ENCODE measurements at regions not wholly inside any gene's neighbourhood (a gene's known extent, or its start where the extent isn't known, plus 50 kb on each side); places are given as distances from the start of the nearest gene placed in this dataset.

DNA sequence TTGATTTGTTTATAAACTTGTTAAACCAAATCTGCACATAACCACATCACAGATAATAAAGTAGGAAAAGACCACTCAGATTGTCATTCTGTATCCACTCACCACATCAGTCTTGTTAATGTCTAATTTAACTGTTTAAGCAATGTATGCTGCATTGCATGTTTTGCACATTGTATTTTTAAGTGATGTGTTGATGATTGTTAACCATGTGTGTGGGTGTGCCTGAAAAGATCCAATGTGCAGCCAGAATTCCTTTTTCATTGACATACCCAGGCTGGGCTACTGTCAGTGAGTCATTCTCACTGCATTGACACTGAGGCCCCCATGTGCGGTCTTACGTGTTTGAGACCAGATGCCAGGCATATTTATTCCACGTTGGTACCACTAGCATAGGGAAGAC lies 167.3 kb downstream of the TRMT11 start:
- DNase-seq = no peak
- H3K27ac ChIP-seq (ENCODE audit: low read depth in 2 of 2, low read length in 2 of 2) = no peak overlapping the region
- no peaks in the 10 kb centered on the region for H3K9me3 ChIP-seq (ENCODE audit: control insufficient read depth in 2 of 3, insufficient read depth in 1 of 3, low read length in 3 of 3)
- TF ChIP-seq, protein P1, sequence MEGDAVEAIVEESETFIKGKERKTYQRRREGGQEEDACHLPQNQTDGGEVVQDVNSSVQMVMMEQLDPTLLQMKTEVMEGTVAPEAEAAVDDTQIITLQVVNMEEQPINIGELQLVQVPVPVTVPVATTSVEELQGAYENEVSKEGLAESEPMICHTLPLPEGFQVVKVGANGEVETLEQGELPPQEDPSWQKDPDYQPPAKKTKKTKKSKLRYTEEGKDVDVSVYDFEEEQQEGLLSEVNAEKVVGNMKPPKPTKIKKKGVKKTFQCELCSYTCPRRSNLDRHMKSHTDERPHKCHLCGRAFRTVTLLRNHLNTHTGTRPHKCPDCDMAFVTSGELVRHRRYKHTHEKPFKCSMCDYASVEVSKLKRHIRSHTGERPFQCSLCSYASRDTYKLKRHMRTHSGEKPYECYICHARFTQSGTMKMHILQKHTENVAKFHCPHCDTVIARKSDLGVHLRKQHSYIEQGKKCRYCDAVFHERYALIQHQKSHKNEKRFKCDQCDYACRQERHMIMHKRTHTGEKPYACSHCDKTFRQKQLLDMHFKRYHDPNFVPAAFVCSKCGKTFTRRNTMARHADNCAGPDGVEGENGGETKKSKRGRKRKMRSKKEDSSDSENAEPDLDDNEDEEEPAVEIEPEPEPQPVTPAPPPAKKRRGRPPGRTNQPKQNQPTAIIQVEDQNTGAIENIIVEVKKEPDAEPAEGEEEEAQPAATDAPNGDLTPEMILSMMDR (IDR thresholded peaks at IDR 0.05; ENCODE audit: borderline replicate concordance, extremely low read depth, insufficient read depth) = no peak
- no peak for FAIRE-seq
- intact Hi-C loops (cut with DNase I) = no loop called here
- no peaks in the 10 kb centered on the region for H3K27me3 ChIP-seq (ENCODE audit: control insufficient read depth, insufficient read depth, low read length)
- no peak overlapping the region for H3K9ac ChIP-seq (ENCODE audit: low read length in 3 of 3)
- no peaks in the 10 kb centered on the region for H3K36me3 ChIP-seq (ENCODE audit: control insufficient read depth in 2 of 3, insufficient read depth in 3 of 3, low read length in 3 of 3)
- H3K4me3 ChIP-seq (ENCODE audit: low read length in 3 of 3) = no peak overlapping the region
- no peaks in the 10 kb centered on the region for H3K4me1 ChIP-seq (ENCODE audit: control insufficient read depth in 2 of 3, insufficient read depth in 2 of 3, low read depth in 1 of 3, low read length in 3 of 3)

DNA sequence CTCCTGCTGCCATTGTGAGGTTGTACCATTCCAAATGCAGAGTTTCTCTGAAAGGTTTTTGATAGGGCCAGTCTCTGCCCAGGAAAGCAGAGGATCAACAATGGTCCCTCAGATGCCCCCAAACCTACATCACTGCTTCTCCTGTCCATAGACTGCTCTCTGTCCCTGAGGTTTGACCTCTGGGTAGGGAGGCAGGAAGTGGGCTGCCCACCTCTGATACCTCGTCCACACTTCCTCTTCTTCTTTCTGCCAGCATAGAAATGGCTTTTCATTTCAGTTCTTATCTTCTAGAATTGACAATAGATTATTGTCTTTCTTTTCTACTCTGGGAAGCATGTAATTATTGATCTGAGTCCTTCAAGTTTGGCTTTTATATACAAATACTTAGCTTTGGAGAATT lies 170.6 kb downstream of the TRMT11 start:
- FAIRE-seq (no peak), DNase-seq (no peak)
- intact Hi-C loops (cut with DNase I) = no loop called here
- TF ChIP-seq, protein P1 (IDR thresholded peaks at IDR 0.05; ENCODE audit: borderline replicate concordance, extremely low read depth, insufficient read depth) = no peak
- H3K27me3 ChIP-seq (ENCODE audit: control insufficient read depth, insufficient read depth, low read length) = no peaks in the 10 kb centered on the region
- H3K9me3 ChIP-seq (ENCODE audit: control insufficient read depth in 2 of 3, insufficient read depth in 1 of 3, low read length in 3 of 3) = no peaks in the 10 kb centered on the region
- no peak overlapping the region for H3K4me3 ChIP-seq (ENCODE audit: low read length in 3 of 3)
- no peaks in the 10 kb centered on the region for H3K4me1 ChIP-seq (ENCODE audit: control insufficient read depth in 2 of 3, insufficient read depth in 2 of 3, low read depth in 1 of 3, low read length in 3 of 3)
- H3K27ac ChIP-seq (ENCODE audit: low read depth in 2 of 2, low read length in 2 of 2) = no peak overlapping the region
- no peak overlapping the region for H3K9ac ChIP-seq (ENCODE audit: low read length in 3 of 3)
- no peaks in the 10 kb centered on the region for H3K36me3 ChIP-seq (ENCODE audit: control insufficient read depth in 2 of 3, insufficient read depth in 3 of 3, low read length in 3 of 3)

DNA sequence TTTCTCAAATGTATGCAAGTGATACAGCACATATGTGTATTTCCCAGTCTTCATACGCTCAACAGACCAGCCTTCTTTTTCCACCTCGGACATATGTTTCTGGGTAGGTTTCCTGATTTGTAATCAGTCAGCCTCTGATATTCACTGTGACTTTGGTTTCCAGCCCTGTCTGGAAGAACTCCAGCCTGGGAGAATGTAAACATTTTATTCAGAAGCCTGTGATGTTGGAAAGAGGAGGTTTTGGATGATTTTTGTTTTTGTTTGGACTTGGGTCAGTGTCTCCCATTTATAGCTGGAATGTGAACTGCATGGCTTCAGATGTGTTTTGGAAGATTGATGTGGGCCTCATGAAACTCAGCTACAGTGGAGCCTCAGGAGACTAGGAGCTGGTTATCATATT lies 172.2 kb upstream of the CENPW start:
- Histone ChIP-seq H3K4me1 (ENCODE audit: control insufficient read depth in 2 of 3, insufficient read depth in 2 of 3, low read depth in 1 of 3, low read length in 3 of 3) (no peaks in the 10 kb centered on the region), H3K27ac (ENCODE audit: low read depth in 2 of 2, low read length in 2 of 2) (no peak overlapping the region), H3K9me3 (ENCODE audit: control insufficient read depth in 2 of 3, insufficient read depth in 1 of 3, low read length in 3 of 3) (no peaks in the 10 kb centered on the region), H3K27me3 (ENCODE audit: control insufficient read depth, insufficient read depth, low read length) (no peaks in the 10 kb centered on the region), H3K9ac (ENCODE audit: low read length in 3 of 3) (no peak overlapping the region), H3K4me3 (ENCODE audit: low read length in 3 of 3) (no peak overlapping the region), H3K36me3 (ENCODE audit: control insufficient read depth in 2 of 3, insufficient read depth in 3 of 3, low read length in 3 of 3) (no peaks in the 10 kb centered on the region)
- intact Hi-C loops (cut with DNase I) = no loop called here
- TF ChIP-seq, protein P1 (IDR thresholded peaks at IDR 0.05; ENCODE audit: borderline replicate concordance, extremely low read depth, insufficient read depth) = no peak
- DNase-seq = peak in 1 of 5 donors; percentile 49
- no peak for FAIRE-seq

DNA sequence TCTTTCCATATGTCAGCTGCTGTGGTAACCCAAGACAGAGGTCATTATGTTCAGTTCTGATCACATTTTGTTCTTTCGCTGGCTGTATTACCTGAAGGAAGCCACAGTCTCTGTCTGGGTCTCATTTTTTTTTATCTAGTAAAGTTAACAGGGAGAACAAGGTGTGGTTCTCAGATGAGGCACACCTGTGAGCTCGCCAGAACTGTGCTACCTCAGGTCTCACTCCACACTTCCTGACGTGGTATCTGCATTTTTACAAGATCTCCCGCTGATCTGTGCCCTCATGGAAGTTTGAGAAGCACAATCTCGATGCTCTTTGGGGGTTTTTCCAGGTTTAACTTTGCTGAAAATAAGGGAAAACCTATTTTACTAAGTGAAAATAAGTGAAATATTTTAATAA lies 169.5 kb upstream of the CENPW start:
- Histone ChIP-seq H3K9ac (ENCODE audit: low read length in 3 of 3) (no peak overlapping the region), H3K4me1 (ENCODE audit: control insufficient read depth in 2 of 3, insufficient read depth in 2 of 3, low read depth in 1 of 3, low read length in 3 of 3) (no peaks in the 10 kb centered on the region), H3K4me3 (ENCODE audit: low read length in 3 of 3) (no peak overlapping the region), H3K9me3 (ENCODE audit: control insufficient read depth in 2 of 3, insufficient read depth in 1 of 3, low read length in 3 of 3) (no peaks in the 10 kb centered on the region), H3K27ac (ENCODE audit: low read depth in 2 of 2, low read length in 2 of 2) (no peak overlapping the region), H3K27me3 (ENCODE audit: control insufficient read depth, insufficient read depth, low read length) (no peaks in the 10 kb centered on the region), H3K36me3 (ENCODE audit: control insufficient read depth in 2 of 3, insufficient read depth in 3 of 3, low read length in 3 of 3) (no peaks in the 10 kb centered on the region)
- FAIRE-seq (no peak), DNase-seq (no peak)
- TF ChIP-seq, protein P1 (IDR thresholded peaks at IDR 0.05; ENCODE audit: borderline replicate concordance, extremely low read depth, insufficient read depth) = no peak
- intact Hi-C loops (cut with DNase I) = no loop called here

Data from kidney (tissue), 13 donors.